ENCODE measurements at regions not wholly inside any gene's neighbourhood (a gene's known extent, or its start where the extent isn't known, plus 50 kb on each side); places are given as distances from the start of the nearest gene placed in this dataset.

GRCh38 chr3:3600665-3601340 is 198.4 kb upstream of the LRRN1 start:
- ATAC-seq, result no peak
- Histone ChIP-seq H3K27me3 (ENCODE audit: control insufficient read depth, insufficient read depth) (no peaks in the 10 kb centered on the region), H3K9me3 (ENCODE audit: control insufficient read depth, low read length) (no peaks in the 10 kb centered on the region), H3K4me3 (ENCODE audit: low read length) (no peak overlapping the region), H3K4me1 (ENCODE audit: control insufficient read depth, insufficient read depth, low read length) (no peaks in the 10 kb centered on the region), H3K27ac (ENCODE audit: low read length) (no peak overlapping the region)
- intact Hi-C loops (cut with DNase I), result no loop called here
- 84% methylated on average over 3 of the region's 3 CpGs for WGBS
- no peak for DNase-seq

DNA sequence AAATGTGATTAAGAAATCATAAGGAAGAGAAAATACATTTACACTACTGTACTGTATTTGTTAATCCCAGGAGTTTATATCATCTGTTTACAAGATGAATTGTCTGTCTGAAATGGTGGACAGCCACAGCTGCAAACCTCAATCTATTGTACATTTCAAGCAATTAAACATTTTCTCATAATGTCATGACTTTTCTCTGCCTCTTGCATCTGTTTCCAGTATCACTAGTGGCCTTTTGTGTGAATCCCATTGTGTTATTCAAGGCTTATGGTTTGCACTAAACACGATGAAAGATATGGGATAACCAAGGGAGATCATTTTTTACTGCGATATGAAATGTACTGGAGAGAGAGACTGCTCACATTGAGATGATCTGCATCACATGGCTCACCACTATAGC is 200.2 kb upstream of the LRRN1 start:
- intact Hi-C loops (cut with DNase I), result no loop called here
- Histone ChIP-seq H3K4me3 (ENCODE audit: low read length) (no peak overlapping the region), H3K27ac (ENCODE audit: low read length) (no peak overlapping the region), H3K27me3 (ENCODE audit: control insufficient read depth, insufficient read depth) (no peaks in the 10 kb centered on the region), H3K9me3 (ENCODE audit: control insufficient read depth, low read length) (no peaks in the 10 kb centered on the region), H3K4me1 (ENCODE audit: control insufficient read depth, insufficient read depth, low read length) (no peaks in the 10 kb centered on the region)
- DNase-seq (no peak), ATAC-seq (no peak)
- 76% methylated on average over 2 of the region's 2 CpGs for WGBS

DNA sequence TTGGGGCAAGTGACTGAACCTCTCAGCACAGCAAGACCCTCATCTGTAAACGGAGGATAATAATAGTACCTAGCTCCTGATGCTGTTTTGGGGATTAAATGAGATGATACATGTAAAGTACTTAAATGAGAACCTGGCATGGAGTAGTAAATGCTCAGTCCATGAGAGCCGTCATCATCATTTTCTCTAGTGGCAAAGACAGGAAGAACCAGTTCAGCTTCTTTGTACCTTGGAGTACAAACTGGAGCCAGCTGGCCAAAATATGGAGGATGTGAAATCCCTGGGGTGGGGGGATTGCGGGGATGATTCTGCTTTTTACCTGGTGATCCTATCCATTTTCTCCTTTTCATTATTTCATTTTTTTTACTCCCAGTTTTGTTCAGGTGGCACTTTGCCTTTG is 204.2 kb upstream of the LRRN1 start:
- H3K27me3 ChIP-seq (ENCODE audit: control insufficient read depth, insufficient read depth), result no peaks in the 10 kb centered on the region
- no peak for DNase-seq

DNA sequence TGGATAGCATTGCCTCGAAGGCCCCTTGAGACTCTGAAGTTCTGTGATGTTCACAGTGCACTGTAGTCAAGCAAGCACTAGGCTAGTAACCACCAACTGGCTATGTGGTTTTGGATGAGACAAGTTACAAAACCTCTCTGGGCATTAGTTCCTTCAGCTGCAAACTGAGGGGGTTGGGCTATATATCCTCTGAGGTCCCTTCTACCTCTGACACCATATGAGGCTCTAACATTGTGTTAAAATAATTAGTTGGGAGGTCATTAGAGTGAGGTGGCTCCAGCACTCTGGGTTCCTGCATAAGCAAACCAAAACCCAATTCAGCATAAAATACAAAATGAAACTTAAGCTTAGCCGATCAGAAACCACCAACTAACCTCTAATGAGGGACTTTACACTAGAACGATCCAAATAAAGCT is 209.5 kb upstream of the LRRN1 start:
- 62% methylated on average over 3 of the region's 3 CpGs for WGBS
- ATAC-seq, result no peak
- no peak for DNase-seq

More for the DNA sequence above, 204.2 kb upstream of the LRRN1 start:
- intact Hi-C loops (cut with DNase I), result no loop called here
- Histone ChIP-seq H3K9me3 (ENCODE audit: control insufficient read depth, low read length) (no peaks in the 10 kb centered on the region), H3K4me3 (ENCODE audit: low read length) (no peak overlapping the region), H3K27ac (ENCODE audit: low read length) (no peak overlapping the region), H3K4me1 (ENCODE audit: control insufficient read depth, insufficient read depth, low read length) (no peaks in the 10 kb centered on the region)
- no peak for ATAC-seq
- 87% methylated on average over 3 of the region's 3 CpGs for WGBS

GRCh38 chr3:3587647-3587972 is 211.6 kb upstream of the LRRN1 start:
- Histone ChIP-seq H3K27me3 (ENCODE audit: control insufficient read depth, insufficient read depth) (no peaks in the 10 kb centered on the region), H3K27ac (ENCODE audit: low read length) (no peak overlapping the region), H3K4me1 (ENCODE audit: control insufficient read depth, insufficient read depth, low read length) (no peaks in the 10 kb centered on the region), H3K4me3 (ENCODE audit: low read length) (no peak overlapping the region), H3K9me3 (ENCODE audit: control insufficient read depth, low read length) (no peaks in the 10 kb centered on the region)
- DNase-seq (no peak), ATAC-seq (no peak)
- 52% methylated on average over 4 of the region's 4 CpGs for WGBS
- intact Hi-C loops (cut with DNase I), result no loop called here

More for the DNA sequence above, 209.5 kb upstream of the LRRN1 start:
- no peak overlapping the region for H3K4me3 ChIP-seq (ENCODE audit: low read length)
- intact Hi-C loops (cut with DNase I), result no loop called here
- no peaks in the 10 kb centered on the region for H3K4me1 ChIP-seq (ENCODE audit: control insufficient read depth, insufficient read depth, low read length)
- H3K27ac ChIP-seq (ENCODE audit: low read length), result no peak overlapping the region
- H3K27me3 ChIP-seq (ENCODE audit: control insufficient read depth, insufficient read depth), result no peaks in the 10 kb centered on the region
- no peaks in the 10 kb centered on the region for H3K9me3 ChIP-seq (ENCODE audit: control insufficient read depth, low read length)

DNA sequence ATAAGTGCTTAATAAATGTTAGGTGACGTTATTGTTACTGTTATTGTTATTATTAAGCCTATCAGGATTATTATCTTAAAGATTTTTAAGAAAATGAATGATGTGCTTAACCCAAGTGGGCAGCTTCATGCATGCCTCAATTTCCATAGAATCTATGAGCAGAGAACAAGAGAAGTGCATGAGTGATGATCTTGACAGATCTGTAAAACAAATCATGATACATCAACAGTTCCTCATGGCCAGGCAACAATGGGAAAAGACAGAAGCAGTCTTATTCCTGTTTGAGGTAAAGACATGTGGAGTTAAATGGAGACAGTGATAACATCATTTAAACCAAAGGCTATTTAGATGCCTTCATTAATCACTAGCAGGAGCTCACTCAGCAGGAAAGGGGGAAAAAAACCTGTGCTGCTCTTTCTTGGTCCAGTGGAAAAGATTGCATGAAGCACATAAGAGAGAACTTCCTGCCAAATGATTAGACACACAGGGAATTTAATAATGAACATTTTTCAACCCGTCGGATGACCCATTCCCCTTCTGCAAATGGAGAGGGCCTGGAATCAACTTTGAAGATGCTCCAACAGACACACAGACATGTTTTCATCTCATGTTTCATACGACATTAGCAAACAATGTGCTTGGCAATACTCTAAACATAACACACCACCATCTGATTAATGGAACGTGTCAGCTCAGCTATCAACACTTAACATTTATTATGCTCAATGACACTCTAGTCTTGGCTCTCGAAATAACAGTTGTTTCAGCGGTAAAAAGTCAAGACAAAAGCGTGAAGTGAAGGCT is 212.2 kb upstream of the LRRN1 start:
- intact Hi-C loops (cut with DNase I), result no loop called here
- Histone ChIP-seq H3K9me3 (ENCODE audit: control insufficient read depth, low read length) (no peaks in the 10 kb centered on the region), H3K4me1 (ENCODE audit: control insufficient read depth, insufficient read depth, low read length) (no peaks in the 10 kb centered on the region), H3K27ac (ENCODE audit: low read length) (no peak overlapping the region), H3K4me3 (ENCODE audit: low read length) (no peak overlapping the region), H3K27me3 (ENCODE audit: control insufficient read depth, insufficient read depth) (no peaks in the 10 kb centered on the region)
- no peak for DNase-seq
- no peak for ATAC-seq
- WGBS, result 36% methylated on average over 8 of the region's 8 CpGs

DNA sequence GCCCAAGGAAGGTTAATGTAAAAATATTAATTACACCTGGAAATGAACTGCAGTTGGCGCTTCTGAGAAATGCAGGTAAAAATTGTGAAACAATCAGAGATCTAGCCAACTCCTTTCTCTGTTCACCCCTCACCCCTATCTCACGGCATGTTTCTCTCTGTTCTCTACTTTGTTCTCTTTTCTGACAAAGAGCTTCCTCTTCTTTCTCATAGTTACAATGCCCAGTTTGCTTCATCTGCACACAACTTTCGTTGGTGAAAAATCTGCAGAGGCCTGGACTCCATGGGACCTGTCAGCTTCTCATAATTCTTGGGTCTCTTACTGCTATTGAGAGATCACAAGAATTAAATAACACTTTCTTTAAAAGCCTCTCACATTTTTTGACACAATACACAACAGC is 212.9 kb upstream of the LRRN1 start:
- intact Hi-C loops (cut with DNase I), result no loop called here
- no peak overlapping the region for H3K27ac ChIP-seq (ENCODE audit: low read length)
- H3K27me3 ChIP-seq (ENCODE audit: control insufficient read depth, insufficient read depth), result no peaks in the 10 kb centered on the region
- no peak for ATAC-seq
- H3K4me3 ChIP-seq (ENCODE audit: low read length), result no peak overlapping the region
- DNase-seq, result no peak
- H3K9me3 ChIP-seq (ENCODE audit: control insufficient read depth, low read length), result no peaks in the 10 kb centered on the region
- no peaks in the 10 kb centered on the region for H3K4me1 ChIP-seq (ENCODE audit: control insufficient read depth, insufficient read depth, low read length)
- WGBS, result 81% methylated on average over 3 of the region's 3 CpGs

DNA sequence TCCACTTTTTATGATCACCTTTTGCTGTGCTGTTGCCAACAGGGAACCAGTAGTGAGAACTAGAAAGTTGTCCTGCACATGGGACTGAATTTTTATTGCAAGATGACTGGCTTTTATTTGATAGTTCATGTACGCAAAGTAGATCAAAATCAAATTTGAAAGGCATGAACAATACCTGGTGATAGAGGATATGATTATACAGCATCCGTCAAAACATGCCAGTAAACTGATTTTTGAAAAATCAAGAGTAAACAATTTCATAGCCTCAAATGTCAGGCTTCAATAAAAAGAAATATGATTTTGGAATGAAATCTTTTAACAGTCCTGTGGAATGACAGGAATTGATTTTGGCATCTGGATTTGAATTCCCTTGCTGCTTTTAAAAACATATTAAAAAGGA is 219.6 kb upstream of the LRRN1 start:
- Histone ChIP-seq H3K27ac (ENCODE audit: low read length) (no peak overlapping the region), H3K4me1 (ENCODE audit: control insufficient read depth, insufficient read depth, low read length) (no peaks in the 10 kb centered on the region), H3K27me3 (ENCODE audit: control insufficient read depth, insufficient read depth) (no peaks in the 10 kb centered on the region), H3K9me3 (ENCODE audit: control insufficient read depth, low read length) (no peaks in the 10 kb centered on the region), H3K4me3 (ENCODE audit: low read length) (no peak overlapping the region)
- ATAC-seq, result no peak
- DNase-seq, result no peak
- intact Hi-C loops (cut with DNase I), result no loop called here
- 91% methylated on average over 2 of the region's 2 CpGs for WGBS

GRCh38 chr3:3578718-3579117 is 220.5 kb upstream of the LRRN1 start:
- Histone ChIP-seq H3K4me3 (ENCODE audit: low read length) (no peak overlapping the region), H3K4me1 (ENCODE audit: control insufficient read depth, insufficient read depth, low read length) (no peaks in the 10 kb centered on the region), H3K27me3 (ENCODE audit: control insufficient read depth, insufficient read depth) (no peaks in the 10 kb centered on the region), H3K9me3 (ENCODE audit: control insufficient read depth, low read length) (no peaks in the 10 kb centered on the region), H3K27ac (ENCODE audit: low read length) (no peak overlapping the region)
- 61% methylated on average over 4 of the region's 4 CpGs for WGBS
- ATAC-seq, result no peak
- intact Hi-C loops (cut with DNase I), result no loop called here
- no peak for DNase-seq

GRCh38 chr3:3577823-3578222 is 221.4 kb upstream of the LRRN1 start:
- Histone ChIP-seq H3K4me1 (ENCODE audit: control insufficient read depth, insufficient read depth, low read length) (no peaks in the 10 kb centered on the region), H3K27ac (ENCODE audit: low read length) (no peak overlapping the region), H3K4me3 (ENCODE audit: low read length) (no peak overlapping the region), H3K9me3 (ENCODE audit: control insufficient read depth, low read length) (no peaks in the 10 kb centered on the region), H3K27me3 (ENCODE audit: control insufficient read depth, insufficient read depth) (no peaks in the 10 kb centered on the region)
- 74% methylated on average over 13 of the region's 13 CpGs for WGBS
- intact Hi-C loops (cut with DNase I), result no loop called here
- no peak for ATAC-seq
- DNase-seq, result no peak

DNA sequence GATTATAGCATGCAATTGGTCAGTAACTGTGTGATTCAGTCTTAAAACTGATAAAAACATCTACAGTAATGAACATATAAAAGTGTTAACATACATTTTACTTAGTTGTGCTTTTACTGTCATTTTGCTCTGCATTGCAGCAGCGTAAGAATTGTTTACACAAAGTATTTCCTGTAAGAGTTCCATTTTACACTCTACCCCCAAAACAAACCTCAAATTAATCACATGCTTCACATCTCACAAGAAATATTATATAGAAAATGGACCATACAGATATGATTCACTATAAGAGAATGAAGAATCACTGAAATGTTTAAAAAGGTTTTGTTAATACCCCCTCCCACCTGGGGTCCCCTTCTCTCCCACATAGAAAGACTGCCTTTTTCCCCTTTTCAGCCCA is 225.9 kb upstream of the LRRN1 start:
- Histone ChIP-seq H3K4me1 (ENCODE audit: control insufficient read depth, insufficient read depth, low read length) (no peaks in the 10 kb centered on the region), H3K9me3 (ENCODE audit: control insufficient read depth, low read length) (no peaks in the 10 kb centered on the region), H3K27ac (ENCODE audit: low read length) (no peak overlapping the region), H3K27me3 (ENCODE audit: control insufficient read depth, insufficient read depth) (no peaks in the 10 kb centered on the region), H3K4me3 (ENCODE audit: low read length) (no peak overlapping the region)
- ATAC-seq (no peak), DNase-seq (no peak)
- 60% methylated on average over 1 of the region's 1 CpG for WGBS
- intact Hi-C loops (cut with DNase I), result no loop called here

All from right cardiac atrium (tissue), 5 donors.